LNCaP clone FGC (cell line): ENCODE measurements at regions not wholly inside any gene's neighbourhood (a gene's known extent, or its start where the extent isn't known, plus 50 kb on each side); places are given as distances from the start of the nearest gene placed in this dataset.

Experiments used
- DNase-seq: peaks from one replicate; pipeline ENCODE4 v3.0.0-alpha.2; 2011; ENCODE audit warnings: low read depth
- H3K4me3 ChIP-seq: 2 replicates; pipeline ENCODE4 v1.5.1; 2011; ENCODE audit warnings: mild to moderate bottlenecking, low read depth, low read length, control low read depth
- CTCF ChIP-seq: IDR thresholded peaks from 2 replicates; pipeline ENCODE4 v1.5.1; 2012; ENCODE audit warnings: mild to moderate bottlenecking; ENCODE audit not compliant: control insufficient read depth, insufficient read depth; ENCODE audit errors: extremely low read depth

GRCh38 chr5:45189042-45189441 is 380.3 kb downstream of the MRPS30 start:
- no peak for TF ChIP-seq CTCF
- H3K4me3 ChIP-seq, result no peak overlapping the region

GRCh38 chr5:45189481-45189880 is 380.7 kb downstream of the MRPS30 start:
- no peak for DNase-seq
- H3K4me3 ChIP-seq, result no peak overlapping the region
- no peak for TF ChIP-seq CTCF

More at GRCh38 chr5:45189042-45189441, 380.3 kb downstream of the MRPS30 start:
- DNase-seq, result no peak

GRCh38 chr5:45195026-45195425 is 386.3 kb downstream of the MRPS30 start:
- no peak overlapping the region for H3K4me3 ChIP-seq
- TF ChIP-seq CTCF, result no peak
- no peak for DNase-seq
